ENCODE measurements at regions not wholly inside any gene's neighbourhood (a gene's known extent, or its start where the extent isn't known, plus 50 kb on each side); places are given as distances from the start of the nearest gene placed in this dataset.

GRCh38 chr9:4389755-4390154, 89.9 kb upstream of the GLIS3 start:
- TF ChIP-seq, protein P1, sequence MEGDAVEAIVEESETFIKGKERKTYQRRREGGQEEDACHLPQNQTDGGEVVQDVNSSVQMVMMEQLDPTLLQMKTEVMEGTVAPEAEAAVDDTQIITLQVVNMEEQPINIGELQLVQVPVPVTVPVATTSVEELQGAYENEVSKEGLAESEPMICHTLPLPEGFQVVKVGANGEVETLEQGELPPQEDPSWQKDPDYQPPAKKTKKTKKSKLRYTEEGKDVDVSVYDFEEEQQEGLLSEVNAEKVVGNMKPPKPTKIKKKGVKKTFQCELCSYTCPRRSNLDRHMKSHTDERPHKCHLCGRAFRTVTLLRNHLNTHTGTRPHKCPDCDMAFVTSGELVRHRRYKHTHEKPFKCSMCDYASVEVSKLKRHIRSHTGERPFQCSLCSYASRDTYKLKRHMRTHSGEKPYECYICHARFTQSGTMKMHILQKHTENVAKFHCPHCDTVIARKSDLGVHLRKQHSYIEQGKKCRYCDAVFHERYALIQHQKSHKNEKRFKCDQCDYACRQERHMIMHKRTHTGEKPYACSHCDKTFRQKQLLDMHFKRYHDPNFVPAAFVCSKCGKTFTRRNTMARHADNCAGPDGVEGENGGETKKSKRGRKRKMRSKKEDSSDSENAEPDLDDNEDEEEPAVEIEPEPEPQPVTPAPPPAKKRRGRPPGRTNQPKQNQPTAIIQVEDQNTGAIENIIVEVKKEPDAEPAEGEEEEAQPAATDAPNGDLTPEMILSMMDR (IDR thresholded peaks at IDR 0.05) = no peak
- TF ChIP-seq EZH2 (IDR thresholded peaks at IDR 0.05; ENCODE audit: borderline replicate concordance, insufficient read depth, low read depth, low read length, poor library complexity, severe bottlenecking) = no peak
- ChIA-PET CTCF (no interaction called here), POLR2A (no interaction called here)
- Histone ChIP-seq H3K4me1 (ENCODE audit: control insufficient read depth in 2 of 2, insufficient read depth in 2 of 2, low read length in 2 of 2) (no peaks in the 10 kb centered on the region), H3K4me2 (replicated peaks; ENCODE audit: low read depth, low read length, poor library complexity, severe bottlenecking) (no peak overlapping the region), H3K27ac (ENCODE audit: low read length in 2 of 2) (no peak overlapping the region), H3K27me3 (replicated peaks in 1 of 4; ENCODE audit: control extremely low read depth in 1 of 4, control insufficient read depth in 3 of 4, insufficient read depth in 4 of 4, low read length in 3 of 4) (no peaks in the 10 kb centered on the region), H3K9me3 (ENCODE audit: control extremely low read depth in 1 of 3, control insufficient read depth in 2 of 3, insufficient read depth in 1 of 3, low read length in 2 of 3) (no peaks in the 10 kb centered on the region), H3K36me3 (replicated peaks in 1 of 2; ENCODE audit: control extremely low read depth in 1 of 2, control insufficient read depth in 1 of 2, extremely low read depth in 1 of 2, insufficient read depth in 2 of 2, low read length in 1 of 2) (no peaks in the 10 kb centered on the region), H3K79me2 (ENCODE audit: control insufficient read depth, insufficient read depth, low read length) (no peaks in the 10 kb centered on the region), H3K4me3 (ENCODE audit: control extremely low read depth in 1 of 5, extremely low read depth in 1 of 5, insufficient read depth in 1 of 5, low read depth in 2 of 5, low read length in 4 of 5) (no peak overlapping the region), H2AFZ (ENCODE audit: insufficient read depth, low read depth, low read length, poor library complexity, severe bottlenecking) (no peak overlapping the region), H3K9ac (ENCODE audit: low read length) (no peak overlapping the region), H4K20me1 (ENCODE audit: control insufficient read depth, insufficient read depth, low read length, poor library complexity, severe bottlenecking) (no peaks in the 10 kb centered on the region)
- Mint-ChIP-seq H3K4me1 (no peaks in the 10 kb centered on the region), H3K27me3 (no peaks in the 10 kb centered on the region), H3K27ac (no peak overlapping the region), H3K9me3 (ENCODE audit: insufficient read depth) (no peaks in the 10 kb centered on the region), H3K4me3 (no peak overlapping the region)
- intact Hi-C loops (cut with micrococcal nuclease) = no loop called here
- 83% methylated on average over 1 of the region's 4 CpGs for WGBS (ENCODE audit: insufficient coverage)
- ATAC-seq (ENCODE audit: low read depth) = no peak
- no peak for DNase-seq

- Histone ChIP-seq H3K4me2 (replicated peaks; ENCODE audit: low read depth, low read length, poor library complexity, severe bottlenecking) (no peak overlapping the region), H3K27me3 (replicated peaks in 1 of 4; ENCODE audit: control extremely low read depth in 1 of 4, control insufficient read depth in 3 of 4, insufficient read depth in 4 of 4, low read length in 3 of 4) (no peaks in the 10 kb centered on the region), H3K79me2 (ENCODE audit: control insufficient read depth, insufficient read depth, low read length) (no peaks in the 10 kb centered on the region), H3K4me3 (ENCODE audit: control extremely low read depth in 1 of 5, extremely low read depth in 1 of 5, insufficient read depth in 1 of 5, low read depth in 2 of 5, low read length in 4 of 5) (no peak overlapping the region), H3K36me3 (replicated peaks in 1 of 2; ENCODE audit: control extremely low read depth in 1 of 2, control insufficient read depth in 1 of 2, extremely low read depth in 1 of 2, insufficient read depth in 2 of 2, low read length in 1 of 2) (no peaks in the 10 kb centered on the region), H3K9ac (ENCODE audit: low read length) (no peak overlapping the region), H4K20me1 (ENCODE audit: control insufficient read depth, insufficient read depth, low read length, poor library complexity, severe bottlenecking) (no peaks in the 10 kb centered on the region), H3K4me1 (ENCODE audit: control insufficient read depth in 2 of 2, insufficient read depth in 2 of 2, low read length in 2 of 2) (no peaks in the 10 kb centered on the region), H3K9me3 (ENCODE audit: control extremely low read depth in 1 of 3, control insufficient read depth in 2 of 3, insufficient read depth in 1 of 3, low read length in 2 of 3) (no peaks in the 10 kb centered on the region), H2AFZ (ENCODE audit: insufficient read depth, low read depth, low read length, poor library complexity, severe bottlenecking) (no peak overlapping the region), H3K27ac (ENCODE audit: low read length in 2 of 2) (no peak overlapping the region)
- H3K4me1 Mint-ChIP-seq = no peaks in the 10 kb centered on the region
- 100% methylated on average over 1 of the region's 5 CpGs for WGBS (ENCODE audit: insufficient coverage)
- DNase-seq (no peak), ATAC-seq (ENCODE audit: low read depth) (no peak)
- TF ChIP-seq EZH2 (IDR thresholded peaks at IDR 0.05; ENCODE audit: borderline replicate concordance, insufficient read depth, low read depth, low read length, poor library complexity, severe bottlenecking) = no peak
- TF ChIP-seq, protein P1 (IDR thresholded peaks at IDR 0.05) = no peak
- no peak overlapping the region for H3K27ac Mint-ChIP-seq
- no peak overlapping the region for H3K4me3 Mint-ChIP-seq
- H3K27me3 Mint-ChIP-seq = no peaks in the 10 kb centered on the region
- H3K9me3 Mint-ChIP-seq (ENCODE audit: insufficient read depth) = no peaks in the 10 kb centered on the region
- intact Hi-C loops (cut with micrococcal nuclease) = no loop called here
- ChIA-PET POLR2A (no interaction called here), CTCF (no interaction called here)
These were observed 89.1 kb upstream of the GLIS3 start for GRCh38 chr9:4389003-4389402.

Data from B cell (primary cell).